Adrenal gland (tissue), 5 donors: ENCODE measurements at regions not wholly inside any gene's neighbourhood (a gene's known extent, or its start where the extent isn't known, plus 50 kb on each side); places are given as distances from the start of the nearest gene placed in this dataset.

Experiments used
- POLR2A ChIP-seq, 2 donors: fragments of 450-650 bp; IDR thresholded peaks; one replicate each; pipeline ENCODE4 v1.6.1; 2017; ENCODE audit warnings: antibody characterized with exemption in 2 of 2, mild to moderate bottlenecking in 2 of 2, moderate library complexity in 1 of 2
- TF ChIP-seq, protein P1 (sequence below), 6 experiments: fragments of 450-650 bp in 4 of 6; fragments of 200-600 bp in 2 of 6; sonication (generic) in 1 of 6; IDR thresholded peaks; 1 replicate in 5 of 6; 2 replicates in 1 of 6; pipeline versions ENCODE4 v1.5.1 to v1.8.0; 2016 to 2021; ENCODE audit warnings: antibody characterized with exemption in 6 of 6, mild to moderate bottlenecking in 2 of 6, moderate library complexity in 1 of 6
- donor health status: DM: no; HTN: no; CAD: no.

DNA sequence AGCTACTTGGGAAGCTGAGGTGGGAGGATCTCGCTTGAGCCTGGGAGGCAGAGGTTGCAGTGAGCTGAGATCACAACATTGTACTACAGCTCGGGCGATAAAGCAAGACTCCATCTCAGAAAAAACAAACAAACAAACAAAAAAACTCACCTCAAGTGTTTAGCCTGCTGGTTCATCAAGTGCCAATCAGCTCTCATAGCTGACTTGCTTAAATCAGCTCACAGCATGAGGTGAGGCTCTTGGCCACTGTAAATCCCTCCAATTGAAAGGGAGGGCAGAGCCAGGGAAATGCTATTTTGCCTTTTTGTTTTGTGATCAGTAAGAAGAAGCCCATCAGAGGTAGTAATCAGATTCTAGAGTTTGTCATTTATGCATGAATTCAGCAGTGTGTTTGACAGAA is 112.3 kb downstream of the RAB11FIP2 start:
- TF ChIP-seq, protein P1, sequence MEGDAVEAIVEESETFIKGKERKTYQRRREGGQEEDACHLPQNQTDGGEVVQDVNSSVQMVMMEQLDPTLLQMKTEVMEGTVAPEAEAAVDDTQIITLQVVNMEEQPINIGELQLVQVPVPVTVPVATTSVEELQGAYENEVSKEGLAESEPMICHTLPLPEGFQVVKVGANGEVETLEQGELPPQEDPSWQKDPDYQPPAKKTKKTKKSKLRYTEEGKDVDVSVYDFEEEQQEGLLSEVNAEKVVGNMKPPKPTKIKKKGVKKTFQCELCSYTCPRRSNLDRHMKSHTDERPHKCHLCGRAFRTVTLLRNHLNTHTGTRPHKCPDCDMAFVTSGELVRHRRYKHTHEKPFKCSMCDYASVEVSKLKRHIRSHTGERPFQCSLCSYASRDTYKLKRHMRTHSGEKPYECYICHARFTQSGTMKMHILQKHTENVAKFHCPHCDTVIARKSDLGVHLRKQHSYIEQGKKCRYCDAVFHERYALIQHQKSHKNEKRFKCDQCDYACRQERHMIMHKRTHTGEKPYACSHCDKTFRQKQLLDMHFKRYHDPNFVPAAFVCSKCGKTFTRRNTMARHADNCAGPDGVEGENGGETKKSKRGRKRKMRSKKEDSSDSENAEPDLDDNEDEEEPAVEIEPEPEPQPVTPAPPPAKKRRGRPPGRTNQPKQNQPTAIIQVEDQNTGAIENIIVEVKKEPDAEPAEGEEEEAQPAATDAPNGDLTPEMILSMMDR (IDR thresholded peaks at IDR 0.05): no peak
- TF ChIP-seq POLR2A (IDR thresholded peaks at IDR 0.05): no peak
